ENCODE measurements at regions not wholly inside any gene's neighbourhood (a gene's known extent, or its start where the extent isn't known, plus 50 kb on each side); places are given as distances from the start of the nearest gene placed in this dataset.

GRCh38 chr12:25755136-25755970 lies 202.3 kb upstream of the LMNTD1 start:
- DNase-seq: no peak

- DNase-seq: no peak
These were observed 202.6 kb upstream of the RASSF8 start for GRCh38 chr12:25755971-25756260.

GRCh38 chr12:25757037-25757665 lies 201.3 kb upstream of the RASSF8 start:
- no peak for DNase-seq

GRCh38 chr12:25759752-25760151 lies 198.7 kb upstream of the RASSF8 start:
- DNase-seq: no peak

DNA sequence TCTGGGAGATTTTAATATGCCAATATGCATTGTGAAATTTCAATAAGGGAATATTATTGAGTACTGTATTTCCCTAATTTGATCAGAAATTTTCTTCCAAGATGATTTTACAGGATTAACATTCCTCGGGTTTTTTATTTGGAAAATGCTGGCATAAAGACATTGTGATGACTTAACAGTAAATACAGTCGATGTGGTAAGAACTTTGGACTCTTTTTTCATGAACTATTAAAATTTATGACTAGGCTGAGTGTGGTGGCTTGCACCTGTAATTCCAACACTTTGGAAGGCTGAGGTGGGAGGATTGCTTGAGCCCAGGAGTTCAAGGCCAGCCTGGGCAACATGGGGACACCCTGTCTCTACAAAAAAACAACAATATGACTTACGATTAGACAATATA lies 197.1 kb upstream of the RASSF8 start:
- no peak for DNase-seq

DNA sequence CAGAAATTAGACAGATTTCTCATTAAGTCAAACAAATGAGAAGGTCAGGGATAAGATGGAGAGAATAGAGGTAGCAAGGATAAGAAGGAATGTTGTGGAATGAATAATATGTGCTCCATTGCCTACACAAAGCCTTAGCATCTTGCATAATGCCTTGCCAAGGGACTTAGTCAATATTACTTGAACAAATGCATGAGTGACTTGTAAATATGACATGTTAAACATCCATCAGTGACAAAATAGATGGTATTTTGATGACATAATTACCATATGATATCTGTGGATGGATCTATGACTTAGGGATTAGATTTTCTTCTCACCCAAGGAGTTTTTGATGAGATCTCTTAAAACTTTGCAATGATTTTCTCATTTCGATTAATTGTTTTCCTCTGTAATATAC lies 194.1 kb upstream of the RASSF8 start:
- no peak for DNase-seq

DNA sequence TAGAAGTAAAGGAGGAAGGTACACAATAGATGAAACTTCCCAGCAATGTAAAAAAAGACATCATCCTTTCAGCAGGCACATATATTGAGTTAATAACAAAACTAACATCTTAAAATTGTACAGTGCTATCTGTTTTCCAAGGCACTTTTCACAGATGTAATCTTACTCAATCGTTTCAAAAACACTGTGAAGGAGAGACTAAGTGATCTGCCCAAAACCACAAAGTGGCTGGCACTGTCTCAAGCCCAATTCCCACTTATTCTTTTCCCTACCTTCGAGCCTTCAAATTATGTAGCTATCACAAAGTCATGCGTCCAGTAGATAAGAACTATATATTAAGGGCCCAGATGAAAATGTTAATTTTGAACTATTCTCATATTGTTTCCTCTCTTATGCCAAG lies 193.6 kb upstream of the RASSF8 start:
- no peak for DNase-seq

GRCh38 chr12:25767606-25768005 lies 190.9 kb upstream of the RASSF8 start:
- no peak for DNase-seq

DNA sequence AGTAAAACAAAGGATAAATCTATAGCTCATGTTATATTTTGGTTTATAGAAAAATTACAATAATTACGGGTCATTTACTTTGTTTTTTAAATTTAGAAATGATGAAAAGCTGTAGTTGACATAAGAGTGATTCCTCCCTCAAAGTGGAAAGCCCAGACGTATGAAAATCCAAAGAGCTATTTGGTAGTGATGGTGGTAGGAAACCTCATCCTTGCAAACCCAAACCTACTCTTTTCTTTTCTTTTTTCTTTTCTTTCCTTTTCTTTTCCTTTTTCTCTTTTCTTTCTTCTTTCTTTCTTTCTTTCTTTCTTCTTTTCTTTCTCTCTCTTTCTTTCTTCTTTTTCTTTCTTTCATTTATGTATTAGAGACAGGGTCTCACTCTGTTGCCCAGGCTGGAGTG lies 190.3 kb upstream of the RASSF8 start:
- DNase-seq: no peak

- DNase-seq: no peak
These were observed 189.2 kb upstream of the RASSF8 start for GRCh38 chr12:25769082-25769945.

DNA sequence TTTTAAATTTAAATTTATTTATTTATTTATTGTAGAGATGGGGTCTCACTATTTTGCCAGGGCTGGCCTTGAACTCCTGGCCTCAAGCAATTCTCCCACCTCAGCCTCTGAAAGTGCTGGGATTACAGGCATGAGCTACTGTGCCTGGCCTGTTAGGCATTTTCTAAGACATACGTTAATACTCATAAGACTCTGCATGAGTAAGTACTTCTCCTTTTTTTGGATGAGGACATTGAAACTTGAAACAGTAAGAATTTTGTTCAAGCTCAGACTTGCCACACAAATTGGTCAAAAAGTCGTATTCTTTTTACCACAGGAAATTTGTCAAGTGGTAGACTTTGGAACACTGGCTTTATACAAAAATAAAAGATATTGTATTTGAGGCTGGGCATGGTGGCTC lies 187.4 kb upstream of the RASSF8 start:
- DNase-seq: no peak

DNA sequence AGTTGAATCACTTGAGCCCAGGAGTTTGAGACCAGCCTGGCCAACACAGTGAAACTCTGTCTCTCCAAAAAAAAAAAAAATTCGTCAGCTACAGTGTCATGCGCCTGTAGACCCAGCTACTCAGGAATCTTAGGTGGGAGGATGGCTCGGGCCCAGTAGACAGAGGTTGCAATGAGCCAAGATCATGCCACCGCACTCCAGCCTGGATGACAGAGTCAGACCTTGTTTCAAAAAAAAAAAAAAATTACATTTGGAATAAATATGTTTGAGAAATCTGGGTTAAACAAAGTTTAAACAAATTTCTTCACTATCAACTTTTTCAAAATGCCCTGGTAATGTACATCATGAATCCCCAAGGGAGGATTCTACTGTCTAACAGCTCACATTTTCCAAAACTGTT lies 187.0 kb upstream of the RASSF8 start:
- DNase-seq: no peak

DNA sequence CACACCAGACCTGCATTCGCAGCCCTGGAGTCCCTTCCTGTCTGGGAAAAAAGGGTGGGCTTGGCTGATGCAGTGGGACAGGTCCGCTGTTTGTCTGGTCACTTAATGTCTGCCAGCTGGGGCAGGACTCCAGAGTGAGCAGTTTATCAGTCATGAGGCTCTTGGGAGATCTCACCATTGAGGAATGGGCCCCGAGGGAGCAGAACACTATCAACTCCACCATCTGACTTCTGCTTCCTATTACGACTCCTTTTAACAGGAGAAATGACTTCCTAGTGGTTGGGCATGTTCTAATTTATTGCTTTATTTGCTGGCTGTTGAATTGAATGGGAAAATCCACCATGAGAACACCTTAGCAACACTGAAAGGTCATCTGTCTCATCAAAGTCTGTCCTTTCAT lies 182.5 kb upstream of the RASSF8 start:
- DNase-seq: no peak

DNA sequence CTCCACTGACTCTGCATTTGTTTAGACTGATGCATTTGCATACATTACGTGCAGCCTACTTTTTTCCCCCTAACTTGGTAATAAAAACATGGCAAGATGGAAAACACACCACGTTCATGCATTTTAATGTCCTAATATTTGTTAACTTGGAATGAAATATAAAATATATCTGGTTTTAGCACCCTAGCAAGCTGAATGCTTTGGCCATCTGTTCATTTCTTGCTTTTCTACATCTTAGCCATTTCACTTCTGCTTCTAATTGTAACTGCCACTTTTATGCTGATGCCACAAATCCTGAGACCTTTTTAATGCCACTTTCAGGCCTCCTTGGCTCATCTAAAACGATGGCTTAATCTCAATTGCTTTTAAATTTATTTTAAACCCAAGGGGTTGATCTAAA lies 177.7 kb upstream of the RASSF8 start:
- DNase-seq: no peak

GRCh38 chr12:25781232-25781631 lies 177.2 kb upstream of the RASSF8 start:
- DNase-seq: no peak

DNA sequence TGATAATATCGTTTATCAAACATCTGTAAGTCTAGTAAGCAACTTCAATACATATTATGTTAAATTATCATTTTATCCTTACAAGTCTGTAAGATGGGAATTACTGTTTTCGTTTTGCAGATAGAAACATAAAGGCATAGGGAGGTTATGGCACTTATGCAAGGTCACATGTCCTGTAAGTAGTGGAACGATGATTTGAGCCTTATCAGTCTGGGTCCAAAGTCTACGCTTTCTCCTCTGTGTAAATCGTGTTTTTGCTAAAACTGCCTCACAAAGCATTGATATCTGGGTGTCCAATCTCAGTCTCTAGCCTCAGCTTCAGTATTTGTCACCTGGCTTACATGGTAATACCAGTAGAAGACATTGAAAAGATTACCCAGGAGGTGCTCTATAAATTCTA lies 174.9 kb upstream of the RASSF8 start:
- DNase-seq: no peak

DNA sequence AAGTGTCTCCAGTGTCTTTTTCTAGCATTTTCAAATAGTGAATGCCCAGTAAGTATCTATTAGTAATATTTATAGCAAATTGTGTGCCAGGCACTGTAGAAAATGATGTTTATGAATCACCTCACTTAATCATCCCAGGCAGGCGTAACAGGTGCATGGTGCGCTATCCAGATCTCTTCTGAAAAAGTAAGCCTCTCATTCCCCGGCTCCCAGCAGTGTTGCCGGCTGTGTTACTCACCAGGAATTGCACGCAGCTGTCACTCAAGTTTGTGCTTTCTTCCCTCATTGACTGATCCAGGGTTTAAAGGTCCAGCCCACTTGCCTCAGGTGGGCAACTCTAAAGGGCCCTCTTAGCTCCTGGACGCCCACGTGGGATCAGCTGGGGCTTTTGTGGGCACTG lies 173.8 kb upstream of the RASSF8 start:
- DNase-seq: no peak

DNA sequence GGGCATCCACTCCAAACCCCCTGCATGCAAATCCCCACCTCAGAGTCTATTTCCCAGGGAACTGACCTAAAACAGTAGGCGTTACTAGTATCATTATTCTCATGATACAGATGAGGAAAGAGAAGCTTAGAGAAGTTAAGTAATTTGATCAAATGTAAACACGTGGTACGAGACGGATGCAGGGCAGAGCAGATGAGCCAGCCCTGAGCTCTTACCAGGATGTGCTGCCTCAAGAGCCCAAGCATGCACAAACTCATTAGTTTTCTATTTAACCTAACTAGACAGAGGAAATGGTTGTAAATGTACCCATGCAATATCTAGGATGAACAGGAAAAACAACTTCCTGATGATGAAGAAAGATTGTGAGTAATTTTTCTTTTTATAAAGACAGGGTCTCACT lies 173.3 kb upstream of the RASSF8 start:
- no peak for DNase-seq

- no peak for DNase-seq
These were observed 170.8 kb upstream of the RASSF8 start for GRCh38 chr12:25787701-25788100.

DNA sequence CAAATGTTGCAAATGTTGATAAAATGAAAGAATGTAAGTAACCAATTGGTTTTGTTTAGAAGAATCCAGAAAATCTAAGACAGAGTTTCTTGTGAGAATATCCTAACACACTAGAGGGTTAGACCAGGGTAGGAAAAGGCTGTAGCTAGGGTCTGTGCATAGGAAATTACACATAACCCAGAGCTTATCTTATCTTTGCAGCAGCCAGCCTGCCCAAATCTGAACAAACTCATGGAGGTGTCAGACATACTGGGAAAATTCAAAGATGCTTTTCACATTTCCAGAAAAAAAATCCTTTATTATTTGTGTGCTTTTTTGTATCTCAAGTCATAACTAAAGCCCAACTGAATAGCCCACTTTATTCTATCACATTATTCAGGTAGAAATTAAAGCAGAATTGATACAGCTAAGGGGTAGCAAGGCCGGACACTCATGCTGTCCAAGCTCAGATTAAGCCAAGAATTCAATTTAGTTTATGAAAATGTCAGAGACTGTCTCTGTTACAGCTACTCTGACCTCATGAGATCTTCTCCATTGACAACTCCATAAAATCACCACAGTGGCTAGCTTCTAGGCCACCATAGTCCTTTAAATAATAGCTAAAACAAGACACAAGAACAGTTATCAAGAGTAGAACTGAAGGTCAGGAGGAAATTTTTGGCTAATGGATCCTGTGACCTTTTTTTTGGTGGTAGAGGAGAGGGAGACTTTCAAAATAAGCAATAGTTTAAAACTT lies 169.6 kb upstream of the RASSF8 start:
- no peak for DNase-seq

- DNase-seq: no peak
These were observed 168.9 kb upstream of the RASSF8 start for GRCh38 chr12:25789541-25789944.

- DNase-seq: no peak
These were observed 166.5 kb upstream of the RASSF8 start for GRCh38 chr12:25792031-25792430.

DNA sequence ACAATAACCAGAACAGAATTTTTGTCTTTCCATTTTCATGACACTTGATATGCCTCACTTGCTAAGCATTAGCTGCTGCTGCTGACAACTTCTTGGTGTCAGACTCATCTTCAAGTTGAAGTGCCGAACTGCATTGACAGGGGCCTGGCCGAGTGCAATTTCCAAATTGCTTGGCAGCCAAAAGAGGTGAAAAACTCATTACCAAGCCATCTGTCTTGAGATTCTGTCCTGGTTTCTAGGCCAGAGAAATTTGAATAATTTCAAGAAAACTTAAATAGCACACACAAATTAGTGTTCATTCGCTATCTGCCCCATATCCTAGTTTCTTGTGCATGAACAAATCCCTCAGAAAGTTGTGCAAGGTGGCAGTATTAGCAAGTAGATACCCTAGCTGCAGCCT lies 165.3 kb upstream of the RASSF8 start:
- DNase-seq: no peak
